ENCODE measurements at regions not wholly inside any gene's neighbourhood (a gene's known extent, or its start where the extent isn't known, plus 50 kb on each side); places are given as distances from the start of the nearest gene placed in this dataset.

DNA sequence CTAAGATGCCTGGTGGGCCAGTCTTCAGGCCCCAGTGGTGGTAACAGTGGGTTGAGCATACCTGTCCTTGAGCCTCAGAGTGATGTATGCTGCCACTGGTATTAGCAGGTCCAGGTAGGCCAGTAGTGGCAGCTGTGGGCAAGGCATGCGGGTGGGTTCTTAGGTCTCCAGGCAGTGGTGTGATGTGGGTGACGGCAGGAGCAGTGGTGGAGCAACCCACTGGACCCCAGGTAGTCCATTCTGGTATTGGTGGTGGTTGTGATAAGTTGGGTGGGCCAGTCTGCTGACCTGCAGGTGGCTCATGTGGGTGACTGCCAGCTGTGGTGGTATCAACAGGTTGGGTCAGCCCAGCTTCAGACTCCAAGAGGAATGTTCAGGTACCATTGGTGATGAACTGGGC, 165.0 kb upstream of the GORAB start:
- TF ChIP-seq, protein P1, sequence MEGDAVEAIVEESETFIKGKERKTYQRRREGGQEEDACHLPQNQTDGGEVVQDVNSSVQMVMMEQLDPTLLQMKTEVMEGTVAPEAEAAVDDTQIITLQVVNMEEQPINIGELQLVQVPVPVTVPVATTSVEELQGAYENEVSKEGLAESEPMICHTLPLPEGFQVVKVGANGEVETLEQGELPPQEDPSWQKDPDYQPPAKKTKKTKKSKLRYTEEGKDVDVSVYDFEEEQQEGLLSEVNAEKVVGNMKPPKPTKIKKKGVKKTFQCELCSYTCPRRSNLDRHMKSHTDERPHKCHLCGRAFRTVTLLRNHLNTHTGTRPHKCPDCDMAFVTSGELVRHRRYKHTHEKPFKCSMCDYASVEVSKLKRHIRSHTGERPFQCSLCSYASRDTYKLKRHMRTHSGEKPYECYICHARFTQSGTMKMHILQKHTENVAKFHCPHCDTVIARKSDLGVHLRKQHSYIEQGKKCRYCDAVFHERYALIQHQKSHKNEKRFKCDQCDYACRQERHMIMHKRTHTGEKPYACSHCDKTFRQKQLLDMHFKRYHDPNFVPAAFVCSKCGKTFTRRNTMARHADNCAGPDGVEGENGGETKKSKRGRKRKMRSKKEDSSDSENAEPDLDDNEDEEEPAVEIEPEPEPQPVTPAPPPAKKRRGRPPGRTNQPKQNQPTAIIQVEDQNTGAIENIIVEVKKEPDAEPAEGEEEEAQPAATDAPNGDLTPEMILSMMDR (IDR thresholded peaks at IDR 0.05): no peak
- TF ChIP-seq POLR2A (IDR thresholded peaks at IDR 0.05): no peak

Measured in Peyer's patch (tissue), 4 donors.